ENCODE measurements at regions not wholly inside any gene's neighbourhood (a gene's known extent, or its start where the extent isn't known, plus 50 kb on each side); places are given as distances from the start of the nearest gene placed in this dataset.

GRCh38 chr2:111523009-111523408 lies 361.0 kb downstream of the ANAPC1 start:
- TF ChIP-seq POLR2AphosphoS5 (IDR thresholded peaks at IDR 0.05; ENCODE audit: low read depth, low read length) (no peak), REST (IDR thresholded peaks at IDR 0.05; ENCODE audit: low read depth) (no peak), POLR2A (IDR thresholded peaks at IDR 0.05; ENCODE audit: borderline replicate concordance, extremely low read depth, insufficient read depth, insufficient read length) (no peak), EGR1 (IDR thresholded peaks at IDR 0.05; ENCODE audit: low read depth) (no peak), ELF1 (IDR thresholded peaks at IDR 0.05; ENCODE audit: borderline replicate concordance, low read depth) (no peak)

Measured in HCT116 (cell line).